ENCODE measurements at regions not wholly inside any gene's neighbourhood (a gene's known extent, or its start where the extent isn't known, plus 50 kb on each side); places are given as distances from the start of the nearest gene placed in this dataset.

GRCh38 chr3:30501526-30501925 is 104.9 kb upstream of the TGFBR2 start:
- H3K27me3 ChIP-seq: no peaks in the 10 kb centered on the region
- intact Hi-C loops (cut with DNase I): no loop called here
- no peak for DNase-seq
- H3K36me3 ChIP-seq: no peaks in the 10 kb centered on the region
- H3K27ac ChIP-seq: no peak overlapping the region
- H3K4me1 ChIP-seq: no peaks in the 10 kb centered on the region
- H3K9me3 ChIP-seq: no peaks in the 10 kb centered on the region
- H3K4me3 ChIP-seq (replicated peaks in 1 of 3): no peak overlapping the region
- TF ChIP-seq POLR2A (IDR thresholded peaks at IDR 0.05) (no peak), CTCF (IDR thresholded peaks at IDR 0.05) (no peak)

GRCh38 chr3:30502051-30502741 is 104.2 kb upstream of the TGFBR2 start:
- H3K9me3 ChIP-seq: no peaks in the 10 kb centered on the region
- no peak overlapping the region for H3K27ac ChIP-seq
- 64 to 80% methylated on average over 2 of the region's 2 CpGs for WGBS, 2 donors
- no peak for DNase-seq
- no peaks in the 10 kb centered on the region for H3K4me1 ChIP-seq
- H3K27me3 ChIP-seq: no peaks in the 10 kb centered on the region
- TF ChIP-seq POLR2A (IDR thresholded peaks at IDR 0.05) (no peak), CTCF (IDR thresholded peaks at IDR 0.05) (no peak)
- intact Hi-C loops (cut with DNase I): no loop called here
- H3K4me3 ChIP-seq (replicated peaks in 1 of 3): no peak overlapping the region
- no peaks in the 10 kb centered on the region for H3K36me3 ChIP-seq

GRCh38 chr3:30502742-30503073 is 103.7 kb upstream of the TGFBR2 start:
- 96 to 98% methylated on average over 1 of the region's 1 CpG for WGBS, 2 donors
- Histone ChIP-seq H3K27ac (no peak overlapping the region), H3K27me3 (no peaks in the 10 kb centered on the region), H3K36me3 (no peaks in the 10 kb centered on the region), H3K4me1 (no peaks in the 10 kb centered on the region), H3K9me3 (no peaks in the 10 kb centered on the region), H3K4me3 (replicated peaks in 1 of 3) (no peak overlapping the region)
- intact Hi-C loops (cut with DNase I): no loop called here
- TF ChIP-seq CTCF (IDR thresholded peaks at IDR 0.05): no peak
- TF ChIP-seq POLR2A (IDR thresholded peaks at IDR 0.05): no peak
- no peak for DNase-seq

GRCh38 chr3:30503446-30503845 is 103.0 kb upstream of the TGFBR2 start:
- H3K27ac ChIP-seq: no peak overlapping the region
- intact Hi-C loops (cut with DNase I): no loop called here
- H3K9me3 ChIP-seq: no peaks in the 10 kb centered on the region
- H3K4me1 ChIP-seq: no peaks in the 10 kb centered on the region
- H3K36me3 ChIP-seq: no peaks in the 10 kb centered on the region
- H3K4me3 ChIP-seq (replicated peaks in 1 of 3): no peak overlapping the region
- no peak for DNase-seq
- TF ChIP-seq POLR2A (IDR thresholded peaks at IDR 0.05) (no peak), CTCF (IDR thresholded peaks at IDR 0.05) (no peak)
- 94 to 95% methylated on average over 2 of the region's 2 CpGs for WGBS, 2 donors
- no peaks in the 10 kb centered on the region for H3K27me3 ChIP-seq

- DNase-seq: no peak
- no peak for TF ChIP-seq CTCF (IDR thresholded peaks at IDR 0.05)
- TF ChIP-seq POLR2A (IDR thresholded peaks at IDR 0.05): no peak
- 96 to 100% methylated on average over 1 of the region's 1 CpG for WGBS, 2 donors
- H3K4me1 ChIP-seq: no peaks in the 10 kb centered on the region
- H3K27me3 ChIP-seq: no peaks in the 10 kb centered on the region
- H3K27ac ChIP-seq: no peak overlapping the region
- H3K4me3 ChIP-seq (replicated peaks in 1 of 3): no peak overlapping the region
- intact Hi-C loops (cut with DNase I): no loop called here
- no peaks in the 10 kb centered on the region for H3K9me3 ChIP-seq
- no peaks in the 10 kb centered on the region for H3K36me3 ChIP-seq
Observed at GRCh38 chr3:30504939-30505338, 101.5 kb upstream of the TGFBR2 start.
